IMR-90 (cell line): ENCODE measurements at regions not wholly inside any gene's neighbourhood (a gene's known extent, or its start where the extent isn't known, plus 50 kb on each side); places are given as distances from the start of the nearest gene placed in this dataset.

Experiments used
- BHLHE40 ChIP-seq: fragments of 150-350 bp; IDR thresholded peaks from 2 replicates; pipeline ENCODE4 v1.6.1; 2016; ENCODE audit warnings: mild to moderate bottlenecking, low read depth, low read length
- CEBPB ChIP-seq: IDR thresholded peaks from 2 replicates; pipeline ENCODE4 v1.6.1; 2012; ENCODE audit warnings: low read depth, low read length, improper control_type of control experiment
- MAZ ChIP-seq: IDR thresholded peaks from 2 replicates; pipeline ENCODE4 v1.6.1; 2012; ENCODE audit warnings: low read depth, mild to moderate bottlenecking, low read length, improper control_type of control experiment, moderate library complexity, borderline replicate concordance
- MXI1 ChIP-seq: IDR thresholded peaks from 2 replicates; pipeline ENCODE4 v1.6.1; 2012; ENCODE audit warnings: low read depth, mild to moderate bottlenecking, low read length, moderate library complexity, borderline replicate concordance
- POLR2A ChIP-seq: IDR thresholded peaks from 2 replicates; pipeline ENCODE4 v1.6.1; 2012; ENCODE audit warnings: mild to moderate bottlenecking, low read depth, low read length
- RAD21 ChIP-seq: IDR thresholded peaks from 2 replicates; pipeline ENCODE4 v1.6.1; 2012; ENCODE audit warnings: low read length, improper control_type of control experiment
- RCOR1 ChIP-seq: IDR thresholded peaks from 2 replicates; pipeline ENCODE4 v1.6.1; 2012; ENCODE audit warnings: mild to moderate bottlenecking, low read length, improper control_type of control experiment; ENCODE audit not compliant: insufficient replicate concordance
- RFX5 ChIP-seq: IDR thresholded peaks from 2 replicates; pipeline ENCODE4 v1.8.0; 2012; ENCODE audit warnings: low read depth, mild to moderate bottlenecking, low read length, moderate library complexity
- TF ChIP-seq, protein P1 (sequence below): conservative IDR thresholded peaks from 2 replicates; pipeline ENCODE4 v1.5.1; 2012; ENCODE audit warnings: mild to moderate bottlenecking, low read depth, low read length, improper control_type of control experiment
- TF ChIP-seq, protein P2 (sequence below): fragments of 150-350 bp; IDR thresholded peaks from 2 replicates; pipeline ENCODE4 v1.6.1; 2016; ENCODE audit warnings: low read depth, mild to moderate bottlenecking, low read length, moderate library complexity, borderline replicate concordance

DNA sequence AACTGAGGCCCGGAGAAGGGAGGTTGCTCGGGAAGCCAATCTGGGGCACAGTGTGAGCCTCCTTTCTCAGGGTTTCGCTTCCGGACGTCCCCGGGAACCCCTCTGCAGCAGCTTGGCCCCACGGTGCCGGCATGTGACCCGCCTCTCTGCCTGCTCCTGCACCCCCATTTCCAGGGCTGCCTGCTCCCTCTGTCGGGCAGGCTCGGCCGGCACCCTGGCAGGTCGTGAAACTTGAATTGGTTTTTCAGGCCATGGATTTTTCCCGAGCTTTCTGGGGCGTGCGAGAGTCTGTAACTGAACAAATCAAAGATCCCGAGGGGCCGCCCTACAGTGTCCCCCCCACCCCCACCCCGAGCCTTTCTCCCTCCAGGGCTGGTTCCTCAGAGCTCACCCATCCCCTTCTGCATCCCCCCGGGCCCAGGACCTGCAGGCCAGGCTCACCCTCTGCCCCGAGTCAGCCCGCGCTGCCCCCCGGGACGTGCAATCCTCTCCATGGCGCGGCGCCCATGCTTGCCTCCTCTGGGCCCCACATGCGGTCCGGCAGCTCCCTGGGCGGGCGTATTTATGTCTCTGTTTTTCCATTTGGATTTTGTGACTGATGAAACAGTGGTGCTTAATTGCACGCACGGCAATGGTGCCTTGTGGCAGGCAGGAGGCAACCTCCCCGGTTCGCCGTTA, 58.1 kb downstream of the UNCX start:
- TF ChIP-seq, protein P1, sequence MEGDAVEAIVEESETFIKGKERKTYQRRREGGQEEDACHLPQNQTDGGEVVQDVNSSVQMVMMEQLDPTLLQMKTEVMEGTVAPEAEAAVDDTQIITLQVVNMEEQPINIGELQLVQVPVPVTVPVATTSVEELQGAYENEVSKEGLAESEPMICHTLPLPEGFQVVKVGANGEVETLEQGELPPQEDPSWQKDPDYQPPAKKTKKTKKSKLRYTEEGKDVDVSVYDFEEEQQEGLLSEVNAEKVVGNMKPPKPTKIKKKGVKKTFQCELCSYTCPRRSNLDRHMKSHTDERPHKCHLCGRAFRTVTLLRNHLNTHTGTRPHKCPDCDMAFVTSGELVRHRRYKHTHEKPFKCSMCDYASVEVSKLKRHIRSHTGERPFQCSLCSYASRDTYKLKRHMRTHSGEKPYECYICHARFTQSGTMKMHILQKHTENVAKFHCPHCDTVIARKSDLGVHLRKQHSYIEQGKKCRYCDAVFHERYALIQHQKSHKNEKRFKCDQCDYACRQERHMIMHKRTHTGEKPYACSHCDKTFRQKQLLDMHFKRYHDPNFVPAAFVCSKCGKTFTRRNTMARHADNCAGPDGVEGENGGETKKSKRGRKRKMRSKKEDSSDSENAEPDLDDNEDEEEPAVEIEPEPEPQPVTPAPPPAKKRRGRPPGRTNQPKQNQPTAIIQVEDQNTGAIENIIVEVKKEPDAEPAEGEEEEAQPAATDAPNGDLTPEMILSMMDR = peak; percentile 15; the same call in 1 of the 2 replicates
- no peak for TF ChIP-seq POLR2A
- TF ChIP-seq RCOR1 = no peak
- TF ChIP-seq RAD21 = no peak
- no peak for TF ChIP-seq MXI1
- TF ChIP-seq, protein P2, sequence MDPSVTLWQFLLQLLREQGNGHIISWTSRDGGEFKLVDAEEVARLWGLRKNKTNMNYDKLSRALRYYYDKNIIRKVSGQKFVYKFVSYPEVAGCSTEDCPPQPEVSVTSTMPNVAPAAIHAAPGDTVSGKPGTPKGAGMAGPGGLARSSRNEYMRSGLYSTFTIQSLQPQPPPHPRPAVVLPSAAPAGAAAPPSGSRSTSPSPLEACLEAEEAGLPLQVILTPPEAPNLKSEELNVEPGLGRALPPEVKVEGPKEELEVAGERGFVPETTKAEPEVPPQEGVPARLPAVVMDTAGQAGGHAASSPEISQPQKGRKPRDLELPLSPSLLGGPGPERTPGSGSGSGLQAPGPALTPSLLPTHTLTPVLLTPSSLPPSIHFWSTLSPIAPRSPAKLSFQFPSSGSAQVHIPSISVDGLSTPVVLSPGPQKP = no peak
- no peak for TF ChIP-seq MAZ
- no peak for TF ChIP-seq RFX5
- TF ChIP-seq BHLHE40 = no peak
- TF ChIP-seq CEBPB = no peak
